Liver (tissue), 3 donors: ENCODE measurements at regions not wholly inside any gene's neighbourhood (a gene's known extent, or its start where the extent isn't known, plus 50 kb on each side); places are given as distances from the start of the nearest gene placed in this dataset.

Experiments used
- CTCF ChIP-seq: fragments of 150-350 bp; IDR thresholded peaks from 2 replicates; pipeline ENCODE4 v1.5.1; 2017; ENCODE audit warnings: improper control_type of control experiment, low read depth, low read length; ENCODE audit not compliant: missing input control
- FOXA2 ChIP-seq: IDR thresholded peaks from 2 replicates; pipeline ENCODE4 v1.6.1; 2016; ENCODE audit warnings: antibody characterized with exemption
- GABPA ChIP-seq, 2 donors: IDR thresholded peaks in 1 of 2; conservative IDR thresholded peaks in 1 of 2; 2 replicates each; pipeline ENCODE4 v1.6.1; 2016; ENCODE audit warnings: antibody characterized with exemption in 2 of 2, mild to moderate bottlenecking in 1 of 2, moderate library complexity in 1 of 2
- RAD21 ChIP-seq, 2 donors: IDR thresholded peaks; 2 replicates each; pipeline ENCODE4 v1.6.1; 2016; ENCODE audit warnings: antibody characterized with exemption in 2 of 2, mild to moderate bottlenecking in 2 of 2
- RXRA ChIP-seq, 2 donors: IDR thresholded peaks; 2 replicates each; pipeline ENCODE4 v1.6.1; 2017 to 2018; ENCODE audit warnings: antibody characterized with exemption in 2 of 2, mild to moderate bottlenecking in 1 of 2
- donor health status: healthy.
- donor health status: healthy.

GRCh38 chr20:16898433-16898832 is 150.3 kb downstream of the OTOR start:
- no peak for TF ChIP-seq FOXA2
- no peak for TF ChIP-seq GABPA (IDR thresholded peaks at IDR 0.05 in 1 of 2, conservative IDR thresholded peaks at IDR 0.05 in 1 of 2)
- TF ChIP-seq CTCF: no peak
- no peak for TF ChIP-seq RAD21 (IDR thresholded peaks at IDR 0.05)
- TF ChIP-seq RXRA (IDR thresholded peaks at IDR 0.05): no peak
